ENCODE measurements at regions not wholly inside any gene's neighbourhood (a gene's known extent, or its start where the extent isn't known, plus 50 kb on each side); places are given as distances from the start of the nearest gene placed in this dataset.
A peak's percentile ranks its signal among the peaks of the same experiment; 100 is the strongest.
"Not testable (repeated sequence)": the region's sequence is repeated elsewhere in the genome, so short reads cannot be mapped to it uniquely, and the experiment has no call there.

GRCh38 chr7:67359900-67360299, 363.3 kb downstream of the TYW1 start:
- no peak for DNase-seq (ENCODE audit: low read depth in 3 of 3)

- no peak for DNase-seq (ENCODE audit: low read depth in 3 of 3)
Measured at GRCh38 chr7:67361150-67361549, 364.5 kb downstream of the TYW1 start.

DNA sequence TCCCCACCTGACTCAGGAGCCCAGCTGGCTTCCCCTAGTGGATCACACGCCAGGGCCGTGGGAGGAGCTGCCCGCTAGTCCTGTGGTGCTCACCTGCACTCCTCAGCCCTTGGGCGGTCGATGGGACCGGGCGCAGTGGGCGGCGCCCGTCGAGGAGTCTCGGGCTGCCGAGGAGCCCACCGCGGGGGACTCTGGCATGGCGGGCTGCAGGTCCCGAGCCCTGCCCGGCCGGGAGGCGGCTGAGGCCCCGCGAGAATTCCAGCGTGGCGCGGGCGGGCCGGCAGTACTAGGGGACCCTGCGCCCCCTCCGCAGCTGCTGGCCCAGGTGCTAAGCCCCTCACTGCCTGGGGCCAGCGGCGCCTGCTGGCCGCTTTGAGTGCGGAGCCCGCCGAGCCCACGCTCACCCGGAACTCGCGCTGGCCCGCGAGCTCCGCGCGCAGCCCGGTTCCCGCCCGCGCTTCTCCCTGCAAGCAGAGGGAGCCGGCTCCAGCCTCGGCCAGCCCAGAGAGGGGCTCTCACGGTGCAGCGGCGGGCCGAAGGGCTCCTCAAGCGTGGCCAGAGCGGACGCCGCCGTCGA, 367.9 kb downstream of the TYW1 start:
- no peak for DNase-seq (ENCODE audit: low read depth in 3 of 3)

DNA sequence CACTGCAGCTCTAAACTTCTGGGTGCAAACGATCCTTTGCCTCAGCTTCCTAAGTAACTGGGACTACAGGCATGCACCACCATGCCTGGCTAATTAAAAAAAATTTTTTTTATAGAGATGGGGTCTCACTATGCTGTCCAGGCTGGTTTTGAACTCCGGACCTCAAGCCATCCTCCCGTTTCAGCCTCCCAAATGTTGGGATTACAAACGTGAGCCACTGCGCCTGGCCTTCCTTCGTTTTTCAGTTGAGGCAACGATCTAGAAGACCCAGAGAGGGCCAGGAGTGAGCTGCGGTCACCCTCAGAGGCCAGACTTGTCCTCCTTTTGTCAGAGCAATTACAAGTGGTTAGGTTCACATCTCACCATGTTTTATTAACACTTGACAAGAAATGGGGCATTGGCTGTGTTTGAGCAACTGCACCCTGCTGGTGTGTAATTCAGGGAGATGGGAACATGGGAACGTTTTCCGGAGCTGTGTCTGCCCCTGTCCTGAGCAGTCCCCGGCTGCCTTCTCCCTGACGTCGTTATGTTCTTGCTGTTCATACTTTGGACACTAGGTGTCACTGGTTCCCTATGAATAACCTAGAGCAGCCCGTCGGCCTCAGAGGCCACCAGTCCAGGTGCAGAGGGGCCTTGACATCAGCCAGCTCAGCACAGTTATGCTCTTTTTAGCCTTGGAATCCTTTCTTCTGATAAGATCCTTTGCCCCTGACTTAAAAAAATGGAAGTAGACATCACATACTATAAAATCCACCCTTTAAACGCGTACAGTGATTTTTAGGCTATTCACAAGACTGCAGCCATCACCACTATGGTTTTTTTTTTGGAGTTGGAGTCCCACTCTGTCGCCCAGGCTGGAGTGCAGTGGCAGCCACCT, 375.0 kb downstream of the TYW1 start:
- DNase-seq (ENCODE audit: low read depth in 3 of 3) = peak; percentile 18 to 35 (median 24)

- not testable (repeated sequence) for DNase-seq (ENCODE audit: low read depth in 3 of 3)
Measured at GRCh38 chr7:67373389-67373788, 376.8 kb downstream of the TYW1 start.

GRCh38 chr7:67375427-67375826, 378.8 kb downstream of the TYW1 start:
- no peak for DNase-seq (ENCODE audit: low read depth in 3 of 3)

DNA sequence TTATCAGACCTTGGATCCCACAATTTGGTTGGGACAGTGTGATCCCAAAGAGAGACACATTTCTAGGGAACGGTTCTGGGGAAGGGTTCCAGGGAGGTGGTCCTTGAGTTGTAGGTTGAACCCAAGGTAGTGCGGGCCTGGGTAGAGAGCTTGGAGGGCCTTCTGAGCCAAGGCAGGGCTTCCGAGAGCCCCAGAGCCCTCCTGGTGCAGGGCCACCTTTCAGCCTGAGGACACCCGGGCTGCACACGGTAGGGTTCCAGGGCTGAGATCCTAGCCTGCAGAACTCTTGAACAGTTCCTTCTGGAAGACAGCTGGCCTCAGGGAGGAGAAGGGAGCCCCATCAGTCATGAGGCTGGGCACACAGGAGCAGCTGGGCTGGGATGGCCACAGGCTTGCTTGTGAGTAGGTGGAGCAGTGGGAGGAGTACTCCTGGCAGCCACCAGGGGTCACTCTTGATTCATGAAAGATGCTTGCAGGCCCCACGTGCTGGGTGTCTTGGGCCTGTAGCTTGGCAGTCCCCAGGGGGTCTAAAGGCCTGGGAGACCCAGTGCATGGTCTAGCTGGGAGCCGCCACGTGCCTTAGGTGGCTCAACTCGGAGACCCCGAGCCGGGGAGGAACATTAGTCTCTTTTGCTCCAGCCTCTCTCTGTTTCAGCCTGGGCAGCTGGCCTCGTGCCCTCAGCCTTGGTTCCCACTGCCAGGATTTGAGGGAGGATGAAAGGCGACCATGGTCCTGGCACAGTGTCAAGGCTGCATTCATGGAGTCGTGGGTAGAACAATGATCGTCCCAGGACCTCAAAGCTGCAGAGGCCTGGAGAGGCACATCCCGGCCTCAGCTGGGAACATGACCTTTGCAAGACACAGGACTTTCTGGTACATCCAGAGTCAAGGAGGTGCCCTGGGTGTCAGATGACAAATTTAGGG, 381.6 kb downstream of the TYW1 start:
- peak; percentile 16 to 46 (median 29) for DNase-seq (ENCODE audit: low read depth in 3 of 3)

DNA sequence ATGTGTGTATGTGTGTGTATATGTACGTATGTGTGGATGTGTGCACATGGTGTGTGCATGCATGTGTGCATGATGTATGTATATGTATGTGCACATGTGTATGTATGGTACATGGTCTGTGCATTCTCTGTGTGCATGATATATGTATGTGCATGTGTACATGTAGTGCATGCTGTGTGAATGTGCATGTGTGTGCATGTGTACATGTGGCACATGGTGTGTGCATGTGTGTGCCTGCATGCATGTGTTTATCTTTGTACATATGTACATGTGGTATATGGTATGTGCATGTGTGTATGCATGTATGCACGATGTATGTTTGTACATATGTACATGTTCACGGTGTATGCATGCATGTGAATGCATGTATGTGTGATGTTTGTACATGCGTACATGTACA, 383.7 kb downstream of the TYW1 start:
- no peak for DNase-seq (ENCODE audit: low read depth in 3 of 3)

GRCh38 chr7:67380858-67381257, 384.2 kb downstream of the TYW1 start:
- no peak for DNase-seq (ENCODE audit: low read depth in 3 of 3)

DNA sequence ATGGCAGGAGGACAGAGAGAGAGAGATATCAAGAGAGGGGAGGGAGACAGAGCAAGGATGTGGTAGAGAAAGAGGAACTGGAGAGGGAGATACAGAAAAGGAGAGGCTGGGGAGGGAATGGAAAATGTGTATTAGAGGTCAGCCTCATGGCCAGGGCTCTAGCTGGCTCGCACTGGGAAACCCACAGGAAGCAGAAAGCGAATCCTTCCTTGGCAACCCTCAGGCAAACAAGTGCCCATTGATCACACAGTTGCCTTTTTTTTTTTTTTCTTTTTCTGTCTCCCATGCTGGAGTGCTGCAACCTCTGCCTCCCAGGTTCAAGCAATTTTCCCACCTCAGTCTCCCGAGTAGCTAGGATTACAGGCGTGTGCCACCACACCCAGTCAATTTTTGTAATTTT, 391.2 kb downstream of the TYW1 start:
- no peak for DNase-seq (ENCODE audit: low read depth in 3 of 3)

- DNase-seq (ENCODE audit: low read depth in 3 of 3) = no peak
Measured at GRCh38 chr7:67391168-67391567, 394.5 kb downstream of the TYW1 start.

DNA sequence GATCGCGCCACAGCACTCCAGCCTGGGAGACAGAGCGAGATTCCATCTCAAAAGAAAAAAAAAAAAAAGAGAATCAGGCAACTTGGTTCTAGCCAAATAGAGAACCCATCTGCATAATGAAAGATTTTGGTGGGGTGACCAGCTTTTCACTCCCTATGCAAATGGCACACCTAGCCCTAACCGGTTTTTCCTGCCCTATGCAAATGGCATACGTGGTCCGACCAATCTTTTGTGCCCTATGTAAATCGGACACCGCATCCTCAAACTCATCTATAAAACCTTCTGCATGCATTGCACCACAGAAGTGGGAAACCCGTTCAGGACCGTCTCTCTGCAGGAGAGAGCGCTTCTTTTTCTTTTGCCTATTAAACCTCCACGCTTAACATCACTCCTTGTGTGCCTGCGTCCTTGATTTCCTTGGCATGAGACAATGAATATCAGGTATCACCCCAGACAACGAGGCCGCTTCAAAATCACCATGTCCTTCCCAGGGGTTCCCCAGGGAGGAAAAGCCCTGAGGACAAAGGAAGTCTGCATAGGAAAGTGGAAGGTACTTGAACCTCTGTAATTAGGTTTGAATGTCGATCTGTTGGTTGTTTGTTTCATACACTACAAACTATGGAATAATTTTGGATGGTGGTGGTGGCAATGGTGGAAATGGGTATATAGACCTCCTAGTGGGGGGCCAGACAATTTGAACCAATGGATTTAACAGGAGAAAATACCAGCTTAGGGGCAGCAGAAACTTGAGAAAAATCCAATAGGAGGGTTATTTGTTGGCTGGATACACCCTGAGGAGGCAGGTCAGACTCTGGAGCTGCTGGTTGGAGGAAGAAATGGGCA, 396.2 kb downstream of the TYW1 start:
- DNase-seq (ENCODE audit: low read depth in 3 of 3) = no peak

GRCh38 chr7:67393903-67394302, 397.3 kb downstream of the TYW1 start:
- no peak for DNase-seq (ENCODE audit: low read depth in 3 of 3)

GRCh38 chr7:67398916-67399315, 402.3 kb downstream of the TYW1 start:
- no peak for DNase-seq (ENCODE audit: low read depth in 3 of 3)

DNA sequence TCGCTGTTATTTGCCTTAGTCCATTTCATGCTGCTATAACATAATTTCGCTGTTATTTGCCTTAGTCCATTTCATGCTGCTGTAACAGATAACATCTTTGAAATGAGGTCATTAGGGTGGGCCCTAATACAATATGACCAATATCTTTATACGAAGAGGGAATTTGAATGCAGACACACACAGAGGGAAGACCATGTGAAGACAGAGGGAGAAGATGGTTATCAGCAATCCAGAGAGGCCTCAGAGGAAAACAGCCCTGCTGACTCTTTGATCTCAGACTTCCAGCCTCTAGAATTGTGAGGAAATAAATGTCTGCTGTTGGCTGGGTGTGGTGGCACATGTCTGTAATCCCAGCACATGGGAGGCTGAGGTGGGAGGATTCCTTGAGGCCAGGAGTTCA, 404.9 kb downstream of the TYW1 start:
- no peak for DNase-seq (ENCODE audit: low read depth in 3 of 3)

- no peak for DNase-seq (ENCODE audit: low read depth in 3 of 3)
Measured at GRCh38 chr7:67402280-67402679, 405.6 kb downstream of the TYW1 start.

- no peak for DNase-seq (ENCODE audit: low read depth in 3 of 3)
Measured at GRCh38 chr7:67406976-67407375, 410.3 kb downstream of the TYW1 start.

GRCh38 chr7:67407392-67408071, 410.9 kb downstream of the TYW1 start:
- no peak for DNase-seq (ENCODE audit: low read depth in 3 of 3)

- no peak for DNase-seq (ENCODE audit: low read depth in 3 of 3)
Measured at GRCh38 chr7:67408109-67408508, 411.5 kb downstream of the TYW1 start.

- no peak for DNase-seq (ENCODE audit: low read depth in 3 of 3)
Measured at GRCh38 chr7:67413670-67414069, 417.0 kb downstream of the TYW1 start.

- no peak for DNase-seq (ENCODE audit: low read depth in 3 of 3)
Measured at GRCh38 chr7:67414858-67415257, 418.2 kb downstream of the TYW1 start.

Measured in stimulated activated CD4-positive, alpha-beta T cell treated with anti-CD3 and anti-CD28 coated beads, TNF-alpha, amount 100 ng/mL, for 24 hours (primary cell).